Caco-2 (cell line): ENCODE measurements at regions not wholly inside any gene's neighbourhood (a gene's known extent, or its start where the extent isn't known, plus 50 kb on each side); places are given as distances from the start of the nearest gene placed in this dataset.

Experiments used
- BruUV-seq: library from RNA; stranded (reverse); fragments of 400-500 nt; replicated peaks from 2 replicates; lab custom pipeline; 2021; lab: Mats Ljungman, UMichigan
- CTCF ChIA-PET: fragments of 300-600 bp; sonication (Branson Sonifier 250); formaldehyde crosslinking; loops from one replicate; lab custom pipeline; 2022; ENCODE audit warnings: antibody characterized with exemption; lab: Charles Lee
- POLR2A ChIA-PET: fragments of 300-600 bp; sonication (Branson Sonifier 250); formaldehyde crosslinking; loops from one replicate; lab custom pipeline; 2022; ENCODE audit warnings: antibody characterized with exemption; lab: Charles Lee
- DNase-seq, 2 experiments: peaks; one replicate each; pipeline versions ENCODE4 v3.0.0 to v3.0.0-alpha.2; 2020 to 2022
- H3K27me3 ChIP-seq: replicated peaks from 2 replicates; pipeline ENCODE4 v1.6.0; 2011; ENCODE audit warnings: low read length; ENCODE audit not compliant: control insufficient read depth, insufficient read depth
- H3K36me3 ChIP-seq: 2 replicates; pipeline ENCODE4 v1.5.1; 2011; ENCODE audit warnings: low read length; ENCODE audit not compliant: control insufficient read depth, insufficient read depth
- H3K4me1 ChIP-seq: fragments of 250-450 bp; sonication (Bioruptor Pico); 2 replicates; pipeline ENCODE4 v1.5.1; 2020; ENCODE audit warnings: mild to moderate bottlenecking
- H3K4me3 ChIP-seq: 2 replicates; pipeline ENCODE4 v1.5.1; 2011; ENCODE audit warnings: low read depth, mild to moderate bottlenecking, control low read depth, low read length
- H3K9me3 ChIP-seq: fragments of 250-450 bp; sonication (Bioruptor Pico); 2 replicates; pipeline ENCODE4 v1.5.1; 2020; ENCODE audit warnings: mild to moderate bottlenecking, moderate library complexity
- H3K27ac Mint-ChIP-seq: one replicate; pipeline ENCODE4 v1.8.0; 2022; ENCODE audit warnings: mixed read lengths; ENCODE audit not compliant: unreplicated experiment
- H3K27me3 Mint-ChIP-seq: one replicate; pipeline ENCODE4 v1.8.0; 2022; ENCODE audit warnings: mixed read lengths; ENCODE audit not compliant: insufficient read depth, unreplicated experiment
- H3K36me3 Mint-ChIP-seq: one replicate; pipeline ENCODE4 v1.8.0; 2022; ENCODE audit warnings: mild to moderate bottlenecking, mixed read lengths; ENCODE audit not compliant: insufficient read depth, unreplicated experiment
- H3K4me1 Mint-ChIP-seq: one replicate; pipeline ENCODE4 v1.8.0; 2022; ENCODE audit warnings: low read depth, mixed read lengths; ENCODE audit not compliant: unreplicated experiment
- H3K4me3 Mint-ChIP-seq: one replicate; pipeline ENCODE4 v1.8.0; 2022; ENCODE audit warnings: mild to moderate bottlenecking, moderate library complexity, mixed read lengths; ENCODE audit not compliant: unreplicated experiment
- H3K9me3 Mint-ChIP-seq: one replicate; pipeline ENCODE4 v1.8.0; 2022; ENCODE audit warnings: mixed read lengths; ENCODE audit not compliant: unreplicated experiment
- CTCF ChIP-seq, 2 experiments: fragments of 200-600 bp in 1 of 2; IDR thresholded peaks; 1 replicate in 1 of 2; 2 replicates in 1 of 2; pipeline versions ENCODE4 v1.5.1 to v1.8.0; 2011 to 2022; ENCODE audit warnings: antibody characterized with exemption in 1 of 2, control low read depth in 1 of 2, inconsistent platforms in 1 of 2, low read depth in 1 of 2, low read length in 1 of 2, mild to moderate bottlenecking in 1 of 2, moderate library complexity in 1 of 2; ENCODE audit not compliant: insufficient read depth in 1 of 2, severe bottlenecking in 1 of 2, unreplicated experiment in 1 of 2
- intact Hi-C: fragments of 100-400 bp; cut with micrococcal nuclease; formaldehyde crosslinking; loops from one replicate; pipeline ENCODE4 v1.10.0; 2022; ENCODE audit not compliant: unreplicated experiment

GRCh38 chr1:14233510-14233909 is 365.0 kb upstream of the KAZN start:
- H3K36me3 Mint-ChIP-seq: no peaks in the 10 kb centered on the region
- H3K4me1 Mint-ChIP-seq: no peaks in the 10 kb centered on the region
- no peaks in the 10 kb centered on the region for H3K4me1 ChIP-seq
- H3K9me3 Mint-ChIP-seq: no peaks in the 10 kb centered on the region
- H3K4me3 Mint-ChIP-seq: no peak overlapping the region
- intact Hi-C loops: no loop called here
- ChIA-PET POLR2A (no interaction called here), CTCF (no interaction called here)
- H3K27ac Mint-ChIP-seq: no peak overlapping the region
- DNase-seq: no peak
- BruUV-seq: no TSS peak
- no peak overlapping the region for H3K4me3 ChIP-seq
- no peaks in the 10 kb centered on the region for H3K27me3 ChIP-seq
- no peaks in the 10 kb centered on the region for H3K36me3 ChIP-seq
- no peaks in the 10 kb centered on the region for H3K27me3 Mint-ChIP-seq
- H3K9me3 ChIP-seq: no peaks in the 10 kb centered on the region
- TF ChIP-seq CTCF (IDR thresholded peaks at IDR 0.05; ENCODE audit: insufficient read depth in 1 of 2, low read depth in 1 of 2, low read length in 1 of 2, severe bottlenecking in 1 of 2, unreplicated experiment in 1 of 2): no peak

- no peak for DNase-seq
- H3K4me1 Mint-ChIP-seq: no peaks in the 10 kb centered on the region
- H3K27me3 Mint-ChIP-seq: no peaks in the 10 kb centered on the region
- no peaks in the 10 kb centered on the region for H3K9me3 Mint-ChIP-seq
- TF ChIP-seq CTCF (IDR thresholded peaks at IDR 0.05; ENCODE audit: insufficient read depth in 1 of 2, low read depth in 1 of 2, low read length in 1 of 2, severe bottlenecking in 1 of 2, unreplicated experiment in 1 of 2): no peak
- no peak overlapping the region for H3K4me3 Mint-ChIP-seq
- H3K9me3 ChIP-seq: no peaks in the 10 kb centered on the region
- ChIA-PET CTCF (no interaction called here), POLR2A (no interaction called here)
- no peak overlapping the region for H3K27ac Mint-ChIP-seq
- intact Hi-C loops: no loop called here
- H3K27me3 ChIP-seq: no peaks in the 10 kb centered on the region
- BruUV-seq: no TSS peak
- no peaks in the 10 kb centered on the region for H3K4me1 ChIP-seq
- H3K36me3 Mint-ChIP-seq: no peaks in the 10 kb centered on the region
- no peak overlapping the region for H3K4me3 ChIP-seq
- H3K36me3 ChIP-seq: no peaks in the 10 kb centered on the region
Observed at GRCh38 chr1:14236097-14236496, 362.4 kb upstream of the KAZN start.

DNA sequence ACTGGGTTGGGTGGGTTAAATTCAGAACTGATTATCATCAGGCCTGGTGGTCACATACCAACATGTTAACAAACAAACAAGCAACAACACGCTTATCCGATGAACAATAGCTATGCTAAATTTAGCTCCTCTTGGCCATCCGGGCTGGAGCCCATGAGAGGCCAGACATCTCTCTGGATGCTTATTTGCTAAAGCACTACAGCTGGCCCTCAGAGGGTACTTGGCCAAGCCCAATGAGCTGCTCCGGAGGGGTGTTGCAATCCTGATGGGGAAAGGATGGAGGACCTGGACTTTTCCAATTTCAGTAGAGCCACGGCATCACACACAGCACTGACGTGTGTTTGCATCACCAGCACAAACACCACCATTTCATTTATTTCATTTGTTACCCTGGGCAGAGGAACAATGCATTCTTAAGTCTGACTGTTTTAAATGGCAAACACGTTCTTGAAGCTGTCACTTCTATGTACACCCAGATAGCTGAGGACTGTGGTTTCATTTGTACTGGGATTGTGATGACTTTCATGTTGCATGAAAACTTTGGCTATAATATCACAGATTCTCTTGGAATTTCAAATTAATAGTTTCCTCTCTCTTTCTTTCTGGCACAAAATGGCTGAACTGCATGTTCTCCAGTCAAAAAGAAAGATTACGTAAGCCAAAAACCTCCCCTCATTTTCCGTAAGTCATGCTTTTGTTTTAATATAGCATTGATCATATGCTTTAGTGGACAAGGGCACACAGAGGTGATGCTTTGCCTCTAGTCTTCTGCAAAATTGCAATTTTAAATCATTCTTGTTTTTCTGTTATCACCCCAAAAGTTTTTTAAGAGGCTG is 359.8 kb upstream of the KAZN start:
- Mint-ChIP-seq H3K4me1 (no peaks in the 10 kb centered on the region), H3K36me3 (no peaks in the 10 kb centered on the region), H3K9me3 (no peaks in the 10 kb centered on the region), H3K4me3 (no peak overlapping the region), H3K27ac (no peak overlapping the region), H3K27me3 (no peaks in the 10 kb centered on the region)
- H3K27me3 ChIP-seq: no peaks in the 10 kb centered on the region
- H3K4me1 ChIP-seq: no peaks in the 10 kb centered on the region
- H3K9me3 ChIP-seq: no peaks in the 10 kb centered on the region
- BruUV-seq: no TSS peak
- no peaks in the 10 kb centered on the region for H3K36me3 ChIP-seq
- ChIA-PET CTCF (no interaction called here), POLR2A (no interaction called here)
- intact Hi-C loops: no loop called here
- no peak for TF ChIP-seq CTCF (IDR thresholded peaks at IDR 0.05; ENCODE audit: insufficient read depth in 1 of 2, low read depth in 1 of 2, low read length in 1 of 2, severe bottlenecking in 1 of 2, unreplicated experiment in 1 of 2)
- DNase-seq: no peak
- H3K4me3 ChIP-seq: no peak overlapping the region
